ENCODE measurements at regions not wholly inside any gene's neighbourhood (a gene's known extent, or its start where the extent isn't known, plus 50 kb on each side); places are given as distances from the start of the nearest gene placed in this dataset.
A peak's percentile ranks its signal among the peaks of the same experiment; 100 is the strongest.

- TF ChIP-seq MAZ (IDR thresholded peaks at IDR 0.05; ENCODE audit: borderline replicate concordance, low read depth, low read length) (no peak), MAFK (IDR thresholded peaks at IDR 0.05; ENCODE audit: low read depth, low read length) (no peak), FOS (IDR thresholded peaks at IDR 0.05; ENCODE audit: low read depth, low read length) (no peak), ELK1 (IDR thresholded peaks at IDR 0.05; ENCODE audit: borderline replicate concordance, low read depth, low read length) (no peak), RCOR1 (IDR thresholded peaks at IDR 0.05; ENCODE audit: insufficient replicate concordance, low read length) (no peak), RFX5 (IDR thresholded peaks at IDR 0.05; ENCODE audit: low read depth, low read length) (no peak), BHLHE40 (IDR thresholded peaks at IDR 0.05; ENCODE audit: low read depth, low read length) (no peak), RAD21 (IDR thresholded peaks at IDR 0.05; ENCODE audit: low read length) (no peak), POLR2A (IDR thresholded peaks at IDR 0.05; ENCODE audit: low read depth, low read length) (no peak), CEBPB (IDR thresholded peaks at IDR 0.05; ENCODE audit: low read depth, low read length) (no peak), NFE2L2 (IDR thresholded peaks at IDR 0.05; ENCODE audit: low read depth, low read length) (no peak), USF2 (IDR thresholded peaks at IDR 0.05; ENCODE audit: low read depth, low read length) (no peak)
- H2BK15ac ChIP-seq (ENCODE audit: low read depth, low read length): no peak overlapping the region
- intact Hi-C loops (cut with micrococcal nuclease) (no loop called here), dilution Hi-C loops (cut with HindIII; ENCODE audit: low sequenced_read_pairs, unreplicated experiment) (no loop called here), in situ Hi-C loops (cut with MboI; ENCODE audit: low sequenced_read_pairs) (no loop called here)
- H3K9ac ChIP-seq (ENCODE audit: low read depth, low read length): no peak overlapping the region
- no peaks in the 10 kb centered on the region for H3K79me1 ChIP-seq (ENCODE audit: low read depth in 1 of 2, low read length in 2 of 2)
- WGBS, 2 experiments (ENCODE audit: extremely low coverage in 2 of 2, insufficient read length in 1 of 2): 83% methylated on average over 1 of the region's 4 CpGs; no CpG with 5 or more reads in 1 of the 2 experiments
- H3K36me3 ChIP-seq (ENCODE audit: control insufficient read depth, insufficient read depth, low read length): no peaks in the 10 kb centered on the region
- no peak overlapping the region for H3K14ac ChIP-seq (replicated peaks; ENCODE audit: low read depth, low read length)
- H4K91ac ChIP-seq (ENCODE audit: insufficient read depth, low read depth, low read length): no peak overlapping the region
- H2AFZ ChIP-seq (replicated peaks; ENCODE audit: low read length, poor library complexity): no peak overlapping the region
- CTCF ChIA-PET: no interaction called here
- H3K4me1 ChIP-seq (ENCODE audit: control insufficient read depth, insufficient read depth, low read length): no peaks in the 10 kb centered on the region
- no peak overlapping the region for H2BK20ac ChIP-seq (ENCODE audit: low read depth, low read length)
- H2AK9ac ChIP-seq (replicated peaks; ENCODE audit: low read depth, low read length, poor library complexity): no peak overlapping the region
- no peak overlapping the region for H4K5ac ChIP-seq (ENCODE audit: low read depth, low read length)
- no peak overlapping the region for H3K27ac ChIP-seq (ENCODE audit: insufficient read depth, low read length)
- ATAC-seq (ENCODE audit: low read depth) (no peak; the same call in 1 of the 2 replicates), DNase-seq (peak; percentile 7)
- H3K9me3 ChIP-seq (ENCODE audit: control insufficient read depth, insufficient read depth, low read length): no peaks in the 10 kb centered on the region
- H3K4me2 ChIP-seq (ENCODE audit: low read depth, low read length): no peak overlapping the region
- H3K4ac ChIP-seq (ENCODE audit: low read depth, low read length): no peak overlapping the region
- H4K8ac ChIP-seq (ENCODE audit: low read depth in 2 of 2, low read length in 2 of 2): no peak overlapping the region
- H3K18ac ChIP-seq (ENCODE audit: low read depth, low read length): no peak overlapping the region
- no peaks in the 10 kb centered on the region for H4K20me1 ChIP-seq (ENCODE audit: insufficient read depth, low read length)
- no peaks in the 10 kb centered on the region for H3K27me3 ChIP-seq (ENCODE audit: control insufficient read depth, insufficient read depth, low read length)
- peaks cover 4% of the 10 kb centered on the region for H3K9me1 ChIP-seq (ENCODE audit: insufficient read depth, low read length)
- H3K56ac ChIP-seq (ENCODE audit: extremely low read depth, insufficient read depth, low read length): no peak overlapping the region
- no peak overlapping the region for H2BK5ac ChIP-seq (ENCODE audit: low read depth, low read length, poor library complexity, severe bottlenecking)
- no peak overlapping the region for H2BK120ac ChIP-seq (ENCODE audit: low read depth, low read length)
- no peak overlapping the region for H2AK5ac ChIP-seq (ENCODE audit: low read depth, low read length)
- no TSS peak for BruUV-seq (replicated peaks)
- POLR2A ChIA-PET (ENCODE audit: unreplicated experiment): no interaction called here
- H3K4me3 ChIP-seq (ENCODE audit: insufficient read depth, low read depth, low read length): no peak overlapping the region
- no peak overlapping the region for H3K23ac ChIP-seq (ENCODE audit: low read depth, low read length)
Measured at GRCh38 chr3:71997066-71997653, 212.2 kb upstream of the PROK2 start.

Measured in IMR-90 (cell line).